H1 (cell line): ENCODE measurements at regions not wholly inside any gene's neighbourhood (a gene's known extent, or its start where the extent isn't known, plus 50 kb on each side); places are given as distances from the start of the nearest gene placed in this dataset.

Experiments
- CTCF ChIA-PET: fragments of 300-600 bp; sonication (Branson Sonifier 250); formaldehyde crosslinking; loops from one replicate; lab custom pipeline; 2021; ENCODE audit not compliant: partially characterized antibody; lab: Charles Lee
- POLR2A ChIA-PET: fragments of 300-600 bp; sonication (Branson Sonifier 250); formaldehyde crosslinking; loops from one replicate; lab custom pipeline; 2021; ENCODE audit warnings: inconsistent platforms; ENCODE audit not compliant: partially characterized antibody; lab: Charles Lee
- DNase-seq, 2 experiments: peaks; one replicate each; pipeline versions ENCODE4 v3.0.0 to v3.0.0-alpha.2; 2010 to 2022; ENCODE audit warnings: low spot score in 2 of 2, low read depth in 1 of 2, mixed read lengths in 1 of 2
- FAIRE-seq: peaks from 2 replicates; lab custom pipeline; 2011; peaks lifted over from hg19 to GRCh38; lab: Jason Lieb, UNC
- H2AFZ ChIP-seq: 2 replicates; pipeline ENCODE4 v1.8.1; 2012; ENCODE audit warnings: low read length, inconsistent platforms
- H2AK5ac ChIP-seq: 2 replicates; pipeline ENCODE4 v1.6.1; 2013; ENCODE audit warnings: low read depth, low read length
- H2BK120ac ChIP-seq: replicated peaks from 2 replicates; pipeline ENCODE3; 2013; ENCODE audit warnings: low read depth, low read length, inconsistent platforms
- H2BK12ac ChIP-seq: 2 replicates; pipeline ENCODE4 v1.6.1; 2013; ENCODE audit warnings: low read depth, low read length
- H2BK15ac ChIP-seq: 2 replicates; pipeline ENCODE4 v1.6.1; 2013; ENCODE audit warnings: low read length
- H2BK20ac ChIP-seq: 2 replicates; pipeline ENCODE4 v1.6.1; 2013; ENCODE audit warnings: low read length
- H2BK5ac ChIP-seq: 2 replicates; pipeline ENCODE4 v1.6.1; 2013; ENCODE audit warnings: low read depth, low read length
- H3K14ac ChIP-seq: 2 replicates; pipeline ENCODE4 v1.6.1; 2013; ENCODE audit warnings: inconsistent platforms; ENCODE audit not compliant: insufficient read length
- H3K18ac ChIP-seq: 2 replicates; pipeline ENCODE4 v1.6.1; 2013; ENCODE audit warnings: low read length; ENCODE audit errors: extremely low read depth
- H3K23ac ChIP-seq: 2 replicates; pipeline ENCODE4 v1.6.1; 2013; ENCODE audit warnings: inconsistent platforms; ENCODE audit not compliant: insufficient read length
- H3K23me2 ChIP-seq: 2 replicates; pipeline ENCODE4 v1.6.1; 2013; ENCODE audit warnings: low read depth, low read length
- H3K27ac ChIP-seq: 2 replicates; pipeline ENCODE4 v1.6.1; 2011; ENCODE audit warnings: low read depth, low read length, inconsistent platforms
- H3K27me3 ChIP-seq, 4 experiments: replicated peaks in 1 of 4; 1 replicate in 1 of 4; 2 replicates in 3 of 4; pipeline versions ENCODE4 v1.6.1 to v1.8.1; 2011 to 2013; ENCODE audit warnings: low read length in 3 of 4, mild to moderate bottlenecking in 3 of 4, inconsistent platforms in 2 of 4, mixed read lengths in 2 of 4, moderate library complexity in 1 of 4; ENCODE audit not compliant: control insufficient read depth in 3 of 4, insufficient read depth in 3 of 4; ENCODE audit errors: extremely low read depth in 1 of 4
- H3K36me3 ChIP-seq, 4 experiments: 2 replicates each; pipeline versions ENCODE4 v1.6.1 to v1.8.1; 2011 to 2013; ENCODE audit warnings: mild to moderate bottlenecking in 4 of 4, low read length in 3 of 4, moderate library complexity in 2 of 4, control low read depth in 1 of 4, inconsistent platforms in 1 of 4; ENCODE audit not compliant: insufficient read depth in 4 of 4, control insufficient read depth in 2 of 4
- H3K4ac ChIP-seq: replicated peaks from 2 replicates; pipeline ENCODE3; 2013; ENCODE audit warnings: low read length, low read depth, mixed read lengths, inconsistent platforms; ENCODE audit not compliant: insufficient read length
- H3K4me1 ChIP-seq, 4 experiments: replicated peaks in 1 of 4; 1 replicate in 1 of 4; 2 replicates in 3 of 4; pipeline versions ENCODE4 v1.6.1 to v1.8.1; 2011 to 2013; ENCODE audit warnings: low read length in 3 of 4, inconsistent platforms in 2 of 4, mixed read lengths in 1 of 4; ENCODE audit not compliant: insufficient read depth in 4 of 4, control insufficient read depth in 3 of 4
- H3K4me2 ChIP-seq, 2 experiments: 2 replicates each; pipeline versions ENCODE4 v1.6.1 to v1.8.1; 2011 to 2013; ENCODE audit warnings: low read depth in 2 of 2, low read length in 2 of 2, control low read depth in 1 of 2, inconsistent platforms in 1 of 2, mild to moderate bottlenecking in 1 of 2; ENCODE audit not compliant: insufficient read depth in 1 of 2
- H3K4me3 ChIP-seq, 4 experiments: fragments of 200-600, 300-600 bp in 1 of 4; sonication (generic), shearing (Covaris generic), sonication (Bioruptor Twin) in 1 of 4; 2 replicates each; pipeline versions ENCODE4 v1.5.1 to v1.8.1; 2011 to 2016; ENCODE audit warnings: low read length in 4 of 4, low read depth in 3 of 4, control low read depth in 2 of 4, inconsistent platforms in 2 of 4, mild to moderate bottlenecking in 2 of 4, mixed read lengths in 1 of 4, moderate library complexity in 1 of 4; ENCODE audit not compliant: insufficient read depth in 2 of 4; ENCODE audit errors: extremely low read depth in 1 of 4
- H3K56ac ChIP-seq: replicated peaks from 2 replicates; pipeline ENCODE3; 2013; ENCODE audit warnings: low read depth, mild to moderate bottlenecking, mixed read lengths, low read length, inconsistent platforms; ENCODE audit not compliant: insufficient read length
- H3K79me1 ChIP-seq: 2 replicates; pipeline ENCODE4 v1.6.1; 2013; ENCODE audit warnings: low read depth, low read length, control low read depth
- H3K79me2 ChIP-seq, 2 experiments: 2 replicates each; pipeline versions ENCODE4 v1.6.1 to v1.8.1; 2012 to 2013; ENCODE audit warnings: low read length in 2 of 2, mild to moderate bottlenecking in 2 of 2, inconsistent platforms in 1 of 2; ENCODE audit not compliant: insufficient read depth in 2 of 2, control insufficient read depth in 1 of 2
- H3K9ac ChIP-seq, 4 experiments: replicated peaks in 1 of 4; 1 replicate in 1 of 4; 2 replicates in 3 of 4; pipeline versions ENCODE4 v1.6.1 to v1.8.1; 2011 to 2013; ENCODE audit warnings: low read depth in 3 of 4, low read length in 3 of 4, control low read depth in 2 of 4, mild to moderate bottlenecking in 2 of 4, moderate library complexity in 2 of 4, inconsistent platforms in 1 of 4; ENCODE audit errors: extremely low read depth in 1 of 4
- H3K9me3 ChIP-seq, 2 experiments: 2 replicates each; pipeline versions ENCODE4 v1.6.1 to v1.8.1; 2012 to 2013; ENCODE audit warnings: mild to moderate bottlenecking in 2 of 2, moderate library complexity in 2 of 2, control low read depth in 1 of 2, inconsistent platforms in 1 of 2, low read depth in 1 of 2, low read length in 1 of 2, mixed read lengths in 1 of 2; ENCODE audit not compliant: insufficient read depth in 2 of 2
- H4K20me1 ChIP-seq, 2 experiments: replicated peaks in 1 of 2; 2 replicates each; pipeline versions ENCODE3 to v1.8.1; 2011 to 2013; ENCODE audit warnings: inconsistent platforms in 2 of 2, low read length in 2 of 2, mild to moderate bottlenecking in 1 of 2; ENCODE audit not compliant: insufficient read depth in 2 of 2, control insufficient read depth in 1 of 2
- H4K5ac ChIP-seq: 2 replicates; pipeline ENCODE4 v1.6.1; 2013; ENCODE audit warnings: low read length, low read depth, mixed read lengths, inconsistent platforms; ENCODE audit not compliant: insufficient read length
- H4K8ac ChIP-seq: 2 replicates; pipeline ENCODE4 v1.8.0; 2013; ENCODE audit warnings: mild to moderate bottlenecking, moderate library complexity, low read length, inconsistent platforms; ENCODE audit not compliant: insufficient read depth; ENCODE audit errors: extremely low read depth
- H4K91ac ChIP-seq: replicated peaks from 2 replicates; pipeline ENCODE3; 2013; ENCODE audit warnings: low read length, mixed read lengths, inconsistent platforms; ENCODE audit not compliant: insufficient read length
- CHD1 ChIP-seq: IDR thresholded peaks from 2 replicates; pipeline ENCODE4 v1.6.1; 2012; ENCODE audit warnings: low read depth, low read length, improper control_type of control experiment
- KDM1A ChIP-seq: fragments of 200-600, 300-600 bp; sonication (generic); IDR thresholded peaks from 2 replicates; pipeline ENCODE4 v1.7.1; 2016; ENCODE audit warnings: mild to moderate bottlenecking, low read length, borderline replicate concordance
- POU5F1 ChIP-seq: IDR thresholded peaks from 2 replicates; pipeline ENCODE4 v1.6.1; 2011; ENCODE audit warnings: low read depth, mild to moderate bottlenecking, low read length, moderate library complexity
- RNF2 ChIP-seq: fragments of 200-900, 300-1000 bp; sonication (generic); IDR thresholded peaks from 2 replicates; pipeline ENCODE4 v1.7.1; 2016; ENCODE audit warnings: borderline replicate concordance, low read depth, mild to moderate bottlenecking, antibody characterized with exemption, low read length; ENCODE audit not compliant: poor library complexity, severe bottlenecking; ENCODE audit errors: missing control alignments
- SIX5 ChIP-seq: IDR thresholded peaks from 2 replicates; pipeline ENCODE4 v1.6.1; 2011; ENCODE audit warnings: mild to moderate bottlenecking, low read depth, low read length
- SUZ12 ChIP-seq: fragments of 200-600 bp; sonication (generic); IDR thresholded peaks from 2 replicates; pipeline ENCODE4 v1.6.1; 2012; ENCODE audit warnings: mild to moderate bottlenecking, inconsistent platforms, low read length, moderate library complexity, mixed read lengths
- TEAD4 ChIP-seq: IDR thresholded peaks from 2 replicates; pipeline ENCODE4 v1.6.1; 2012; ENCODE audit warnings: low read depth, low read length, inconsistent platforms, mixed read lengths
- YY1 ChIP-seq: IDR thresholded peaks from 2 replicates; pipeline ENCODE4 v1.6.1; 2011; ENCODE audit warnings: low read depth, mild to moderate bottlenecking, low read length
- WGBS, 2 experiments: shearing (Covaris generic) in 1 of 2; methylation state at CpG; one replicate each; pipeline versions ENCODE4 v1.1.6 to v1.1.7; 2013 to 2015; ENCODE audit warnings: low lambda C conversion rate in 2 of 2, mixed read lengths in 2 of 2, inconsistent platforms in 1 of 2, low coverage in 1 of 2, missing lambda C conversion rate in 1 of 2; ENCODE audit not compliant: insufficient replicate concordance in 2 of 2, insufficient coverage in 1 of 2, insufficient read length in 1 of 2; ENCODE audit errors: extremely low coverage in 1 of 2, missing lambda C conversion rate in 1 of 2; 5-methylcytosine and 5-hydroxymethylcytosine counted together
- TF ChIP-seq, protein P1 (sequence below): IDR thresholded peaks from 2 replicates; pipeline ENCODE4 v1.6.1; 2011; ENCODE audit warnings: low read length, improper control_type of control experiment
- TF ChIP-seq, protein P2 (sequence below): IDR thresholded peaks from 2 replicates; pipeline ENCODE4 v1.6.1; 2012; ENCODE audit warnings: inconsistent platforms
- TF ChIP-seq, protein P3 (sequence below): IDR thresholded peaks from 2 replicates; pipeline ENCODE4 v1.6.1; 2011; ENCODE audit warnings: low read depth, mild to moderate bottlenecking, low read length; ENCODE audit not compliant: insufficient read depth

DNA sequence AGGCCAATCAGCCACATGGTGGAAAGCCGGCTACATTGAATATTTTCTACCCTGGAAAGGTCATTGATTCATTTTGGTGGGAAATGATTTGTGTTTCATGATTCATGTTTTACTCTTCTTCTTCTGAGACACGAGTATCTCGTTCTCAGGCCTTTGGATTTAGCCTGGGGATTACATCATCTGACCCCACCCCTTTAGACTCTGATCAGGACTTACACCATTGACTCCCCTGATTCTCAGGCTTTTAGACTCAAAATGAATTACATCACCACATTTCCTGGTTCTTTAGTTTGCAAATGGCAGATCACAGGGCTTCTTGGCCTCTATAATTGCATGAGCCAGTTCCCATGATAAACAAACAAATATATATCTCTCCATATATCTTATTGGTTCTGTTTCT lies 228.8 kb downstream of the ADGRG6 start:
- no peak overlapping the region for H3K9ac ChIP-seq
- no peak overlapping the region for H2AK5ac ChIP-seq
- no peak overlapping the region for H2BK20ac ChIP-seq
- no peaks in the 10 kb centered on the region; a peak in 1 of 8 replicates for H3K36me3 ChIP-seq
- no peak overlapping the region for H3K27ac ChIP-seq
- H3K79me1 ChIP-seq: no peaks in the 10 kb centered on the region
- no peak for TF ChIP-seq YY1
- TF ChIP-seq, protein P1, sequence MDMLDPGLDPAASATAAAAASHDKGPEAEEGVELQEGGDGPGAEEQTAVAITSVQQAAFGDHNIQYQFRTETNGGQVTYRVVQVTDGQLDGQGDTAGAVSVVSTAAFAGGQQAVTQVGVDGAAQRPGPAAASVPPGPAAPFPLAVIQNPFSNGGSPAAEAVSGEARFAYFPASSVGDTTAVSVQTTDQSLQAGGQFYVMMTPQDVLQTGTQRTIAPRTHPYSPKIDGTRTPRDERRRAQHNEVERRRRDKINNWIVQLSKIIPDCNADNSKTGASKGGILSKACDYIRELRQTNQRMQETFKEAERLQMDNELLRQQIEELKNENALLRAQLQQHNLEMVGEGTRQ: no peak
- TF ChIP-seq TEAD4: no peak
- TF ChIP-seq POU5F1: no peak
- TF ChIP-seq SUZ12: no peak
- TF ChIP-seq, protein P2, sequence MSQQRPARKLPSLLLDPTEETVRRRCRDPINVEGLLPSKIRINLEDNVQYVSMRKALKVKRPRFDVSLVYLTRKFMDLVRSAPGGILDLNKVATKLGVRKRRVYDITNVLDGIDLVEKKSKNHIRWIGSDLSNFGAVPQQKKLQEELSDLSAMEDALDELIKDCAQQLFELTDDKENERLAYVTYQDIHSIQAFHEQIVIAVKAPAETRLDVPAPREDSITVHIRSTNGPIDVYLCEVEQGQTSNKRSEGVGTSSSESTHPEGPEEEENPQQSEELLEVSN: no peak
- TF ChIP-seq RNF2: no peak
- TF ChIP-seq KDM1A: no peak
- TF ChIP-seq, protein P3, sequence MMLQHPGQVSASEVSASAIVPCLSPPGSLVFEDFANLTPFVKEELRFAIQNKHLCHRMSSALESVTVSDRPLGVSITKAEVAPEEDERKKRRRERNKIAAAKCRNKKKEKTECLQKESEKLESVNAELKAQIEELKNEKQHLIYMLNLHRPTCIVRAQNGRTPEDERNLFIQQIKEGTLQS: no peak
- no peak for TF ChIP-seq CHD1
- no peak for TF ChIP-seq SIX5
- H3K4me3 ChIP-seq: no peak overlapping the region
- no peaks in the 10 kb centered on the region for H4K20me1 ChIP-seq
- H2BK12ac ChIP-seq: no peak overlapping the region
- H3K18ac ChIP-seq: no peak overlapping the region
- H4K91ac ChIP-seq: no peak overlapping the region
- no peaks in the 10 kb centered on the region for H3K27me3 ChIP-seq
- no peaks in the 10 kb centered on the region for H3K79me2 ChIP-seq
- no peak overlapping the region for H3K23ac ChIP-seq
- H3K23me2 ChIP-seq: no peaks in the 10 kb centered on the region
- H2BK120ac ChIP-seq: no peak overlapping the region
- no peak overlapping the region for H2BK5ac ChIP-seq
- FAIRE-seq (no peak), DNase-seq (no peak)
- no peak overlapping the region for H2BK15ac ChIP-seq
- ChIA-PET CTCF (no interaction called here), POLR2A (no interaction called here)
- no peak overlapping the region for H3K14ac ChIP-seq
- H3K56ac ChIP-seq: no peak overlapping the region
- H4K5ac ChIP-seq: no peak overlapping the region
- H3K4ac ChIP-seq: no peak overlapping the region
- H3K9me3 ChIP-seq: peaks cover 13 to 21% of the 10 kb centered on the region in 2 experiments
- no peak overlapping the region for H2AFZ ChIP-seq
- no peak overlapping the region for H4K8ac ChIP-seq
- WGBS, 2 experiments: 100% methylated on average over 3 of the region's 3 CpGs; no CpG with 5 or more reads in 1 of the 2 experiments
- H3K4me1 ChIP-seq: no peaks in the 10 kb centered on the region
- H3K4me2 ChIP-seq: no peak overlapping the region
